Kidney glomerular epithelial cell (primary cell): ENCODE measurements at regions not wholly inside any gene's neighbourhood (a gene's known extent, or its start where the extent isn't known, plus 50 kb on each side); places are given as distances from the start of the nearest gene placed in this dataset.
A peak's percentile ranks its signal among the peaks of the same experiment; 100 is the strongest.

Experiments used
- DNase-seq: peaks from one replicate; lab custom pipeline; 2025; lab: John Stamatoyannopoulos, UW

- DNase-seq, result no peak
Observed at GRCh38 chr13:26155568-26155967, 66.5 kb downstream of the RNF6 start.

- no peak for DNase-seq
Observed at GRCh38 chr13:26133851-26134250, 82.0 kb upstream of the SHISA2 start.

DNA sequence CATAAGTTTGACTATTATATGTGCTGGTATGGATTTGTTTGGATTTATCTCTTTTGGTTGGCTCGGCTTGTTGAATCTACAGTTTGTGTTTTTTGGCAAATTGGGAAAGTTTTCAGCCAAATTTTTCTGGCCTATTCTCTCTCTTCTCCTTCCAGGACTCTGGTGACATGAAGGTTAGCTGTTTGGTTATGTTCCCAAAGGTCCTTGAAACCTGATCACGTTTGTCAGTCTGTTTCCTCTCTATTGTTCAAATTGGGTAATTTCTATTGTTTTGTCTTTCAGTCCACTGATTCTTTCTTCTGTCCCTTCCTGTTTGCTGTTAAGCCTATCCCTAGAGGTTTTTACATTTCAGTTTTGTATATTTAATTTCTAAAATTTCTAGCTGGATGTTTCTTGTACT, 81.5 kb upstream of the SHISA2 start:
- DNase-seq, result no peak

GRCh38 chr13:26132756-26133155, 80.9 kb upstream of the SHISA2 start:
- no peak for DNase-seq

DNA sequence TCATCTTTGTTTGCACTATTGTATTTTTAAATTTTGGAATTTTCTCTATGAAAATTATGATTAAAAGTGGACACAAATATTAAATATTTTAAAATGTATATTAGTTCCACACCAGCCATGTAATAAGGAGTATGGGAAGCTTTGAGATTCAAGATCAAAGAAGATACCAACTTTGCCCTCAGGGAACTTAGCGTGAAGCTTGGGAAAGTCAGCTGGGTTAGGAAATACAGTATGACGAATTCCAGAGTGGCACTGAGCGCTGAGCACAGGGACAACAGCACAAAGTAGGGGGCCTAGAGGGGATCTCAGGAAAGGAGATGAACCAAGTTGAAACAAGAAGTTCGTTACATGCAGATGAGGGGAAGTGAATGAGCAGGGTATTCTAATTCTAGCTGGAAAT, 76.9 kb upstream of the SHISA2 start:
- no peak for DNase-seq

GRCh38 chr13:26117620-26118019, 65.8 kb upstream of the SHISA2 start:
- no peak for DNase-seq

DNA sequence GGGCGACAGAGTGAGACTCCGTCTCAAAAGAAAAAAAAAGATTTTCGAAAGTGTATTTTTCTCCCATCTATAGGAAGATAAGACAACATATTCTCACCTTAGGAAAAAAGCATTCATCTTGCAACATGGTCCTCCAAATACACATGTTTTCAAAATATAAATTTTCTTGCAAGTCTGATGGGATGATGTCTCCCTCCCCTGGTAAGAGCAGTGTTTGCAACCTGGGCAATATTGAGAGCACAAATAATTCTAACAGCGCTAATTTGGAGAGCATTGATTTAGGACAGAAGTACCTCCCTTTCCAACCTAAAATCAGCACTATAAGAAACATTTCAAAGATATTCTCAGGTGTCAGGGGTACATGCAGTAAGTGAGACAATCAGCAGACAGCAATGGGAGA, 61.0 kb upstream of the SHISA2 start:
- peak; percentile 5 for DNase-seq

DNA sequence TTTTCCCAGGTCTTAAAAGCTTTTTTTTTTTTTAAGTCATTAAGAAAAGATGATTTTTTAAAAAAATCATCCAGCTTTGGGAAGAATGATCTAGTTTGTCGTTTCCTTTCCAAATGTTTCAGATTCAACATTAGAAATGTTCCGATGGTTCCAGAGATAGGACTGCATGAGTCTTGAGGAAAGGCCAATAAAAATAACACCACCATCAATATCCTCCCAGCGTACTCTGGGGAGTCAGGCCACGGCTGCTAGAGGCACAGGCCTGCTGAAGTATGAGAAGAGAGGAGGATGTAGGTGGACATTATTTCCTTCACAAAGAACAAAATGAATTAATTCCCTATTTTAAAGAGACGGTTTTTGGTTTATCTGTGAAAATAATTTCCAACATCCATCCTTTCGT, 60.0 kb upstream of the SHISA2 start:
- DNase-seq, result no peak
